Breast epithelium (tissue), 3 donors: ENCODE measurements at regions not wholly inside any gene's neighbourhood (a gene's known extent, or its start where the extent isn't known, plus 50 kb on each side); places are given as distances from the start of the nearest gene placed in this dataset.

Experiments
- POLR2A ChIP-seq: fragments of 450-650 bp; IDR thresholded peaks from one replicate; pipeline ENCODE4 v1.6.1; 2016; ENCODE audit warnings: antibody characterized with exemption, mild to moderate bottlenecking, moderate library complexity
- TF ChIP-seq, protein P1 (sequence below), 3 donors: fragments of 450-650 bp; IDR thresholded peaks; one replicate each; pipeline ENCODE4 v1.5.1; 2016 to 2017; ENCODE audit warnings: antibody characterized with exemption in 3 of 3, mild to moderate bottlenecking in 3 of 3, moderate library complexity in 3 of 3

DNA sequence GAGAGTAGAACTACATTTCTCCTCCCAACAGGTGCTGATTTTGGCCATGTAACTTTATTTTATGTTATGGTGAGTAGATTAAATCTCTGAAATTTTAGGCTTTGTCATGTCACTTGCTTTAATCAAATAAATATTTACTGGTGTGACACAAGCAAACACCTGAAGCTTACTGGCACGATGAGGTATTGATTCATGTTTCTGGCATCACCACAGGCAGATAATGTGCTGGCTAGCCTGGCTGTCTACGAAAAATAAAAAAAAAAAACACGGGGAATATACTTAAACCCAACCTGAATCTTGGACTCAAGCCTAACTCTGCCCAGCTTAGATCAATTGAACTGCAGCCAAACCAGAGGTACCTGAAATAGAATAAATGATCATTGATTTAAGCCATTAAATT lies 65.6 kb upstream of the CADM2 start:
- TF ChIP-seq, protein P1, sequence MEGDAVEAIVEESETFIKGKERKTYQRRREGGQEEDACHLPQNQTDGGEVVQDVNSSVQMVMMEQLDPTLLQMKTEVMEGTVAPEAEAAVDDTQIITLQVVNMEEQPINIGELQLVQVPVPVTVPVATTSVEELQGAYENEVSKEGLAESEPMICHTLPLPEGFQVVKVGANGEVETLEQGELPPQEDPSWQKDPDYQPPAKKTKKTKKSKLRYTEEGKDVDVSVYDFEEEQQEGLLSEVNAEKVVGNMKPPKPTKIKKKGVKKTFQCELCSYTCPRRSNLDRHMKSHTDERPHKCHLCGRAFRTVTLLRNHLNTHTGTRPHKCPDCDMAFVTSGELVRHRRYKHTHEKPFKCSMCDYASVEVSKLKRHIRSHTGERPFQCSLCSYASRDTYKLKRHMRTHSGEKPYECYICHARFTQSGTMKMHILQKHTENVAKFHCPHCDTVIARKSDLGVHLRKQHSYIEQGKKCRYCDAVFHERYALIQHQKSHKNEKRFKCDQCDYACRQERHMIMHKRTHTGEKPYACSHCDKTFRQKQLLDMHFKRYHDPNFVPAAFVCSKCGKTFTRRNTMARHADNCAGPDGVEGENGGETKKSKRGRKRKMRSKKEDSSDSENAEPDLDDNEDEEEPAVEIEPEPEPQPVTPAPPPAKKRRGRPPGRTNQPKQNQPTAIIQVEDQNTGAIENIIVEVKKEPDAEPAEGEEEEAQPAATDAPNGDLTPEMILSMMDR (IDR thresholded peaks at IDR 0.05): no peak
- TF ChIP-seq POLR2A: no peak
